ENCODE measurements at regions not wholly inside any gene's neighbourhood (a gene's known extent, or its start where the extent isn't known, plus 50 kb on each side); places are given as distances from the start of the nearest gene placed in this dataset.

GRCh38 chr5:3350781-3351180 is 244.9 kb upstream of the IRX1 start:
- no peak for TF ChIP-seq CTCF (conservative IDR thresholded peaks at IDR 0.05; ENCODE audit: low read depth, low read length)
- no peak for TF ChIP-seq EZH2 (IDR thresholded peaks at IDR 0.05; ENCODE audit: low read length, unreplicated experiment)
- no peak for TF ChIP-seq EZH2phosphoT487 (IDR thresholded peaks at IDR 0.05; ENCODE audit: borderline replicate concordance, low read length)
